ENCODE measurements at regions not wholly inside any gene's neighbourhood (a gene's known extent, or its start where the extent isn't known, plus 50 kb on each side); places are given as distances from the start of the nearest gene placed in this dataset.

DNA sequence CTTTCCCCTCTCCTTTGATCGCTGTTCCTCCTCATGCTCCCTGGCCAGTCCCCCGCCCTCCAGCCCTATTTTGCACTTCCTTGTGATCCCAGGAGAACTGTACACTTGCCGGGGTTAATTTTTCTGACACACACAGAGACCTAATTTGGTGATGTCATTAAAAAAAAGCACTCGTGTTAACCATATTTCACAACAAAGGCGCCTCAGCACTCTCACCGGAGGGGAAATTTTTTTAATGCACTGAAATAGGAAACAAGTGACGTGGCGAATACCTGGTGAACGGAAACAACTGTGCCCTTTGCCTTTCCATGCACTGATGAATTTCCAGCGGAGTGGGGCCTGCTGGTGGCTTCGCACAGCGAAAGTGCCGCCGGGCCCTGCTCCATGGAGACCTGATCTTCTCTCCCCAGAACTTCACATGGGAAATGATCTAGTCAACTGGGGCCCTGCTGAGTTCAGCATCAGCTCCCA lies 53.9 kb upstream of the TAGAP start:
- TF ChIP-seq, protein P1, sequence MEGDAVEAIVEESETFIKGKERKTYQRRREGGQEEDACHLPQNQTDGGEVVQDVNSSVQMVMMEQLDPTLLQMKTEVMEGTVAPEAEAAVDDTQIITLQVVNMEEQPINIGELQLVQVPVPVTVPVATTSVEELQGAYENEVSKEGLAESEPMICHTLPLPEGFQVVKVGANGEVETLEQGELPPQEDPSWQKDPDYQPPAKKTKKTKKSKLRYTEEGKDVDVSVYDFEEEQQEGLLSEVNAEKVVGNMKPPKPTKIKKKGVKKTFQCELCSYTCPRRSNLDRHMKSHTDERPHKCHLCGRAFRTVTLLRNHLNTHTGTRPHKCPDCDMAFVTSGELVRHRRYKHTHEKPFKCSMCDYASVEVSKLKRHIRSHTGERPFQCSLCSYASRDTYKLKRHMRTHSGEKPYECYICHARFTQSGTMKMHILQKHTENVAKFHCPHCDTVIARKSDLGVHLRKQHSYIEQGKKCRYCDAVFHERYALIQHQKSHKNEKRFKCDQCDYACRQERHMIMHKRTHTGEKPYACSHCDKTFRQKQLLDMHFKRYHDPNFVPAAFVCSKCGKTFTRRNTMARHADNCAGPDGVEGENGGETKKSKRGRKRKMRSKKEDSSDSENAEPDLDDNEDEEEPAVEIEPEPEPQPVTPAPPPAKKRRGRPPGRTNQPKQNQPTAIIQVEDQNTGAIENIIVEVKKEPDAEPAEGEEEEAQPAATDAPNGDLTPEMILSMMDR (conservative IDR thresholded peaks at IDR 0.05 in 1 of 2, IDR thresholded peaks at IDR 0.05 in 1 of 2; ENCODE audit: extremely low read depth in 1 of 2, insufficient read depth in 1 of 2, low read depth in 1 of 2, low read length in 2 of 2), result no peak
- TF ChIP-seq EZH2 (IDR thresholded peaks at IDR 0.05; ENCODE audit: borderline replicate concordance, low read length), result no peak
